ENCODE measurements at regions not wholly inside any gene's neighbourhood (a gene's known extent, or its start where the extent isn't known, plus 50 kb on each side); places are given as distances from the start of the nearest gene placed in this dataset.

DNA sequence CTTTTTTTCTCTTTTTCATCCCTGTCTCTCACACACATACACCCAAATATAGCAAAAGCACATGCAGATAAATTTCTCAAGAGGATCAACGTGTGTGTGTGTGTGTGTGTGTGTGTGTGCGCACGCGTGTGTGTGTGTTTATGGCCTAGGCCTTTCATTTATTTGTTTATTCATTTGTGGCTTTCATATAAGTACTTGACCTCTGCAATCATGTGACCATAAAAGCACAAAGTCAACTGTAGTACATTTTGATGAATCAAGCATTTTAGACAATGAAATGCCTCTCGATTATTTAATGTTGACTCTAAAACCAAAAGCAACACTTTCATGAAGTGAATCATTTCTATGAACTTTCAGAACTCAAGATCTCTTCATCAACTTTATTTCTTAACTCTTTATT, 194.1 kb upstream of the ADGRL2 start:
- no peak overlapping the region for H3K4me2 ChIP-seq (ENCODE audit: low read depth, low read length)
- DNase-seq = no peak
- no peaks in the 10 kb centered on the region for H3K9me3 ChIP-seq (replicated peaks; ENCODE audit: insufficient read depth, low read length)
- H3K9me2 ChIP-seq (replicated peaks; ENCODE audit: insufficient read depth, low read length) = no peaks in the 10 kb centered on the region
- no peak for TF ChIP-seq EZH2phosphoT487 (IDR thresholded peaks at IDR 0.05; ENCODE audit: low read length)
- TF ChIP-seq, protein P1, sequence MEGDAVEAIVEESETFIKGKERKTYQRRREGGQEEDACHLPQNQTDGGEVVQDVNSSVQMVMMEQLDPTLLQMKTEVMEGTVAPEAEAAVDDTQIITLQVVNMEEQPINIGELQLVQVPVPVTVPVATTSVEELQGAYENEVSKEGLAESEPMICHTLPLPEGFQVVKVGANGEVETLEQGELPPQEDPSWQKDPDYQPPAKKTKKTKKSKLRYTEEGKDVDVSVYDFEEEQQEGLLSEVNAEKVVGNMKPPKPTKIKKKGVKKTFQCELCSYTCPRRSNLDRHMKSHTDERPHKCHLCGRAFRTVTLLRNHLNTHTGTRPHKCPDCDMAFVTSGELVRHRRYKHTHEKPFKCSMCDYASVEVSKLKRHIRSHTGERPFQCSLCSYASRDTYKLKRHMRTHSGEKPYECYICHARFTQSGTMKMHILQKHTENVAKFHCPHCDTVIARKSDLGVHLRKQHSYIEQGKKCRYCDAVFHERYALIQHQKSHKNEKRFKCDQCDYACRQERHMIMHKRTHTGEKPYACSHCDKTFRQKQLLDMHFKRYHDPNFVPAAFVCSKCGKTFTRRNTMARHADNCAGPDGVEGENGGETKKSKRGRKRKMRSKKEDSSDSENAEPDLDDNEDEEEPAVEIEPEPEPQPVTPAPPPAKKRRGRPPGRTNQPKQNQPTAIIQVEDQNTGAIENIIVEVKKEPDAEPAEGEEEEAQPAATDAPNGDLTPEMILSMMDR (IDR thresholded peaks at IDR 0.05; ENCODE audit: low read length) = no peak
- no peak for TF ChIP-seq EZH2 (optimal IDR thresholded peaks at IDR 0.05; ENCODE audit: low read depth, low read length)
- no peaks in the 10 kb centered on the region for H3K4me1 ChIP-seq (ENCODE audit: low read length)
- no peaks in the 10 kb centered on the region for H3K27me3 ChIP-seq (replicated peaks; ENCODE audit: insufficient read depth, low read length)
- no peak overlapping the region for H3K9ac ChIP-seq (ENCODE audit: low read length)
- H3K27ac ChIP-seq (ENCODE audit: low read length) = no peak overlapping the region
- no peak overlapping the region for H3K4me3 ChIP-seq (ENCODE audit: low read length)
- H3K79me2 ChIP-seq (ENCODE audit: low read length) = no peaks in the 10 kb centered on the region
- no peaks in the 10 kb centered on the region for H4K20me1 ChIP-seq (ENCODE audit: insufficient read depth, low read length)
- H2AFZ ChIP-seq (ENCODE audit: low read length) = no peak overlapping the region
- no peaks in the 10 kb centered on the region for H3K36me3 ChIP-seq (replicated peaks; ENCODE audit: insufficient read depth, low read length)
- H3F3A ChIP-seq (ENCODE audit: insufficient read depth, low read length) = no peaks in the 10 kb centered on the region

DNA sequence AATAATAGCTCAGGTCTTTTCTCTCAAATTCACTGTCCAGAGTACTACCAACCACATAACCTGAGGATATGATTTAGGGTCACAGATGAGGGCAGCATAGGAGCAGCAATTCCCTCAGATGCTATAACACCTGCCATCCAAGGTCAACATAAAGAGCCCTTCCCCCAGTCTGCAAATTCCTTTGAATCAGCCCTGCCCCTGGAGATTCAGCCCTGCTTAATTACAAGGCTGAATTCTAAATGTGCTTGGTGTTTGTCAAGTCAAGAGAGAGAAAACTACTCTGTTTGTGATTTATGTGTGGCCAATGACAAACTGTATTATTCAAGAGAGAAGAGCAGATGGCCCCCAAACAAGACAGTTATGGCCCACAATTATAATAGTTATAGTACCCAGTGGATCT, 195.7 kb upstream of the ADGRL2 start:
- no peaks in the 10 kb centered on the region for H3K4me1 ChIP-seq (ENCODE audit: low read length)
- no peak overlapping the region for H3K9ac ChIP-seq (ENCODE audit: low read length)
- no peaks in the 10 kb centered on the region for H3F3A ChIP-seq (ENCODE audit: insufficient read depth, low read length)
- H3K36me3 ChIP-seq (replicated peaks; ENCODE audit: insufficient read depth, low read length) = no peaks in the 10 kb centered on the region
- H3K27ac ChIP-seq (ENCODE audit: low read length) = no peak overlapping the region
- no peaks in the 10 kb centered on the region for H3K79me2 ChIP-seq (ENCODE audit: low read length)
- no peak for DNase-seq
- H2AFZ ChIP-seq (ENCODE audit: low read length) = no peak overlapping the region
- no peaks in the 10 kb centered on the region for H3K9me2 ChIP-seq (replicated peaks; ENCODE audit: insufficient read depth, low read length)
- H3K4me2 ChIP-seq (ENCODE audit: low read depth, low read length) = no peak overlapping the region
- no peak overlapping the region for H3K4me3 ChIP-seq (ENCODE audit: low read length)
- H3K9me3 ChIP-seq (replicated peaks; ENCODE audit: insufficient read depth, low read length) = no peaks in the 10 kb centered on the region
- H4K20me1 ChIP-seq (ENCODE audit: insufficient read depth, low read length) = no peaks in the 10 kb centered on the region
- no peak for TF ChIP-seq EZH2 (optimal IDR thresholded peaks at IDR 0.05; ENCODE audit: low read depth, low read length)
- TF ChIP-seq, protein P1 (IDR thresholded peaks at IDR 0.05; ENCODE audit: low read length) = no peak
- no peak for TF ChIP-seq EZH2phosphoT487 (IDR thresholded peaks at IDR 0.05; ENCODE audit: low read length)
- H3K27me3 ChIP-seq (replicated peaks; ENCODE audit: insufficient read depth, low read length) = no peaks in the 10 kb centered on the region

DNA sequence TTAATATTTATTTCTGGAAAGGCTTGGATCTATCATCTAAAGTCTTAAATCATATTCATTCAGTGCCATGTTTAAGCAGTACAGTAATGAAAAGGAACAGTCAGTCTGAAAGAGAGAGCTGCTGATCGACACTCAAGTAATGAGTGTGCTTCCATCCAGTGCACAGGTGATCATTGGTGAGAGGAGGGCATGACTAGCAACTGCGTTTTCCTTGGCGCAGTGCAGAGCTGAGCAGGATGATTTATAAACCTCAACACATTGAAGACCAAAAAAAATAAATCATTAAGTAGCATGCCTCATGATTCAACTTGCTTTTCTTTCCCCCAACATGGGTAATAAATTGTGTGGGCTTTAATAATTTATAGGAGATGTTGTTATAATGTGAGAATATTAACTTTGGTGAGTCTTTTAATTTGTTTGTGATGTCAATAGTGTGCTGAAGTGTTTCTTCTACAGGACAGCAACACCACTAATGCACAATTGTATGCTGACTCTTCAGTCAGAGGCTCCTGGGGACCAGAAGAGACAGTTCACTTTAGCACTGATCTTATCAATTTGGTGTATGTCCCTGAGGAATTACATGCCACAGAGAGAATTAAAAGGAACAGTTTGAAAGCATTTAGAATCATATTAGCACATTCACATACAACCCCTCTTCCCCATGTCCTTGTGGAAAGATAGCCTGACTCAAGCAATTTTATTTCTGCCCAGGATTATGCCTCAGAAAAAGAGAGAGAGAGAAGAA, 199.7 kb upstream of the ADGRL2 start:
- Histone ChIP-seq H3K27me3 (replicated peaks; ENCODE audit: insufficient read depth, low read length) (no peaks in the 10 kb centered on the region), H3K79me2 (ENCODE audit: low read length) (no peaks in the 10 kb centered on the region), H3K9me2 (replicated peaks; ENCODE audit: insufficient read depth, low read length) (no peaks in the 10 kb centered on the region), H3K4me2 (ENCODE audit: low read depth, low read length) (no peak overlapping the region), H3K9ac (ENCODE audit: low read length) (no peak overlapping the region), H3K4me1 (ENCODE audit: low read length) (no peaks in the 10 kb centered on the region), H3K36me3 (replicated peaks; ENCODE audit: insufficient read depth, low read length) (no peaks in the 10 kb centered on the region), H3F3A (ENCODE audit: insufficient read depth, low read length) (no peaks in the 10 kb centered on the region), H3K9me3 (replicated peaks; ENCODE audit: insufficient read depth, low read length) (no peaks in the 10 kb centered on the region), H4K20me1 (ENCODE audit: insufficient read depth, low read length) (no peaks in the 10 kb centered on the region), H2AFZ (ENCODE audit: low read length) (no peak overlapping the region), H3K27ac (ENCODE audit: low read length) (no peak overlapping the region), H3K4me3 (ENCODE audit: low read length) (no peak overlapping the region)
- DNase-seq = no peak
- TF ChIP-seq EZH2phosphoT487 (IDR thresholded peaks at IDR 0.05; ENCODE audit: low read length) (no peak), EZH2 (optimal IDR thresholded peaks at IDR 0.05; ENCODE audit: low read depth, low read length) (no peak)
- TF ChIP-seq, protein P1 (IDR thresholded peaks at IDR 0.05; ENCODE audit: low read length) = no peak

All from MM.1S (cell line).